ENCODE measurements at regions not wholly inside any gene's neighbourhood (a gene's known extent, or its start where the extent isn't known, plus 50 kb on each side); places are given as distances from the start of the nearest gene placed in this dataset.

GRCh38 chr6:81491454-81492101 is 260.9 kb downstream of the TENT5A start:
- no peaks in the 10 kb centered on the region for H3K9me3 ChIP-seq (replicated peaks in 1 of 2; ENCODE audit: control insufficient read depth in 1 of 2, insufficient read depth in 1 of 2, low read length in 2 of 2)
- Mint-ChIP-seq H3K4me1 (no peaks in the 10 kb centered on the region), H3K27ac (no peak overlapping the region), H3K27me3 (ENCODE audit: low read depth in 3 of 3) (peaks cover 0 to 2% (median 0%) of the 10 kb centered on the region in 3 donors), H3K36me3 (no peaks in the 10 kb centered on the region), H3K4me3 (no peak overlapping the region), H3K9me3 (peaks cover 0 to 5% (median 2%) of the 10 kb centered on the region in 7 donors)
- no peak overlapping the region for H3K27ac ChIP-seq (ENCODE audit: low read depth in 1 of 2, low read length in 2 of 2)
- H3K4me3 ChIP-seq (replicated peaks in 1 of 3; ENCODE audit: low read depth in 2 of 3, low read length in 3 of 3) = no peak overlapping the region
- H3K79me2 ChIP-seq (ENCODE audit: insufficient read depth, low read length) = no peaks in the 10 kb centered on the region
- no peaks in the 10 kb centered on the region for H3K36me3 ChIP-seq (replicated peaks in 1 of 2; ENCODE audit: control insufficient read depth in 1 of 2, insufficient read depth in 2 of 2, low read length in 2 of 2)
- no peaks in the 10 kb centered on the region for H3K4me1 ChIP-seq (ENCODE audit: control insufficient read depth in 1 of 2, insufficient read depth in 2 of 2, low read length in 2 of 2)
- H3K9ac ChIP-seq (ENCODE audit: insufficient read depth, low read length, poor library complexity, severe bottlenecking) = no peak overlapping the region
- no peaks in the 10 kb centered on the region for H4K20me1 ChIP-seq (ENCODE audit: insufficient read depth, low read length)
- intact Hi-C loops (cut with micrococcal nuclease) = no loop called here
- H3K4me2 ChIP-seq (replicated peaks; ENCODE audit: extremely low read depth, low read length, poor library complexity, severe bottlenecking) = no peak overlapping the region
- TF ChIP-seq CTCF (IDR thresholded peaks at IDR 0.05) = no peak
- no peak for DNase-seq
- H2AFZ ChIP-seq (ENCODE audit: insufficient read depth, low read depth, low read length, poor library complexity, severe bottlenecking) = no peak overlapping the region
- no peaks in the 10 kb centered on the region for H3K27me3 ChIP-seq (ENCODE audit: control insufficient read depth in 2 of 2, insufficient read depth in 2 of 2, low read length in 2 of 2)

- H3K4me3 ChIP-seq (replicated peaks in 1 of 3; ENCODE audit: low read depth in 2 of 3, low read length in 3 of 3) = no peak overlapping the region
- no peaks in the 10 kb centered on the region for H3K9me3 ChIP-seq (replicated peaks in 1 of 2; ENCODE audit: control insufficient read depth in 1 of 2, insufficient read depth in 1 of 2, low read length in 2 of 2)
- no peaks in the 10 kb centered on the region for H3K36me3 ChIP-seq (replicated peaks in 1 of 2; ENCODE audit: control insufficient read depth in 1 of 2, insufficient read depth in 2 of 2, low read length in 2 of 2)
- H3K27ac ChIP-seq (ENCODE audit: low read depth in 1 of 2, low read length in 2 of 2) = no peak overlapping the region
- H3K4me1 ChIP-seq (ENCODE audit: control insufficient read depth in 1 of 2, insufficient read depth in 2 of 2, low read length in 2 of 2) = no peaks in the 10 kb centered on the region
- Mint-ChIP-seq H3K9me3 (peaks cover 0 to 4% (median 0%) of the 10 kb centered on the region in 7 donors), H3K4me1 (no peaks in the 10 kb centered on the region), H3K4me3 (no peak overlapping the region), H3K36me3 (no peaks in the 10 kb centered on the region), H3K27me3 (ENCODE audit: low read depth in 3 of 3) (peaks cover 0 to 3% (median 2%) of the 10 kb centered on the region in 3 donors), H3K27ac (no peak overlapping the region)
- no peak for TF ChIP-seq CTCF (IDR thresholded peaks at IDR 0.05)
- H2AFZ ChIP-seq (ENCODE audit: insufficient read depth, low read depth, low read length, poor library complexity, severe bottlenecking) = no peak overlapping the region
- no peak overlapping the region for H3K9ac ChIP-seq (ENCODE audit: insufficient read depth, low read length, poor library complexity, severe bottlenecking)
- DNase-seq = no peak
- no peak overlapping the region for H3K4me2 ChIP-seq (replicated peaks; ENCODE audit: extremely low read depth, low read length, poor library complexity, severe bottlenecking)
- no peaks in the 10 kb centered on the region for H3K27me3 ChIP-seq (ENCODE audit: control insufficient read depth in 2 of 2, insufficient read depth in 2 of 2, low read length in 2 of 2)
- no CpG with 5 or more reads among the region's 1 CpG for WGBS (ENCODE audit: insufficient coverage)
- intact Hi-C loops (cut with micrococcal nuclease) = no loop called here
- no peaks in the 10 kb centered on the region for H3K79me2 ChIP-seq (ENCODE audit: insufficient read depth, low read length)
- H4K20me1 ChIP-seq (ENCODE audit: insufficient read depth, low read length) = no peaks in the 10 kb centered on the region
Observed at GRCh38 chr6:81487489-81487888, 265.0 kb downstream of the TENT5A start.

Data from CD14-positive monocyte (primary cell).